HG03175 (cell line): ENCODE measurements at regions not wholly inside any gene's neighbourhood (a gene's known extent, or its start where the extent isn't known, plus 50 kb on each side); places are given as distances from the start of the nearest gene placed in this dataset.
A peak's percentile ranks its signal among the peaks of the same experiment; 100 is the strongest.
"Not testable (repeated sequence)": the region's sequence is repeated elsewhere in the genome, so short reads cannot be mapped to it uniquely, and the experiment has no call there.

Source experiments
- ATAC-seq: cut with Tn5 transposase; IDR thresholded peaks from one replicate; pipeline ENCODE4 v1.9.1; 2021; ENCODE audit warnings: mild to moderate bottlenecking, moderate library complexity; ENCODE audit not compliant: unreplicated experiment

GRCh38 chr7:98727146-98727709 lies 110.1 kb downstream of the NPTX2 start:
- ATAC-seq: no peak

DNA sequence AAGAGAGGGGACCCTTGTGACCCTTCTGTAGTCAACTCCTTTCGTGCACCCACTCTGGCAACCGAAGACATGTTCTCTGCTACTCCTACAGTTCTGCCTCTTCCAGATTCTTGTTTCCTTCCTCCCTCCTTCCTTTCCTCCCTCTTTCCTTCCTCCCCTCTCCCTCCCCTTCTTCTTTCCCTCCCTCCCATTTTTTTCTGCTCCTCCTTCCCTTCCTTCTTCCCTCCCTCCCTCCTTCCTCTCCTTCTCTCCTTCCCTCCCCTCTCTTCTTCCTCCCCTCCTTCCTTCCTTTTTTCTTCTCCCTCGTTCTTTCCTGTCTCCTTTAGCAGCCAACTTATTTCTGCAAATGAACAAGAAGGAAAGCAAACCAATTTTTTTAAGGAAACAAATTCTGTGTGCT lies 111.5 kb downstream of the NPTX2 start:
- ATAC-seq: no peak

- no peak for ATAC-seq
Observed at GRCh38 chr7:98729121-98729520, 112.0 kb downstream of the NPTX2 start.

- no peak for ATAC-seq
Observed at GRCh38 chr7:98730326-98730725, 113.2 kb downstream of the NPTX2 start.

GRCh38 chr7:98731651-98732050 lies 114.6 kb downstream of the NPTX2 start:
- no peak for ATAC-seq

- peak; percentile 70 for ATAC-seq
Observed at GRCh38 chr7:98733036-98733435, 116.0 kb downstream of the NPTX2 start.

DNA sequence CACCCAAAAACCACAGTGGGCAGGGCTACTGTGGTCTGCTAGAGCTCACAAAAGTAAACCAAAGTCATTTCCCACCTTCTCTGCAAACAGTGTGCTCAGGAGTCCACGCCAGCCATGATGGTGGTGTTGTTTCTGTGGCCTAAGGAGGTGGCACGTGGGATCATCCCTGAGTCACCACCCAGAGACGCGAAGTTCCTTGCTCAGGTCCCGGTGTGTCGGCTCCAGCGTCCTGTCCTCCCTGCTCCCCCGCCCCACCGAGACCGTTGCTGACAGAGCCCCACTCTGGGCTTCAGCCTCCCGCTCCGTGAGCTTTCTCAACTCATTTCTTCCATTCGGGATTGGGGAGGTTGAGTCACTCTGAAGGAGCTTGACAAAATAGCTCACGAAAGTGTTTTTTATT lies 118.7 kb downstream of the NPTX2 start:
- ATAC-seq: no peak

- ATAC-seq: not testable (repeated sequence)
Observed at GRCh38 chr7:98736461-98736860, 119.4 kb downstream of the NPTX2 start.

DNA sequence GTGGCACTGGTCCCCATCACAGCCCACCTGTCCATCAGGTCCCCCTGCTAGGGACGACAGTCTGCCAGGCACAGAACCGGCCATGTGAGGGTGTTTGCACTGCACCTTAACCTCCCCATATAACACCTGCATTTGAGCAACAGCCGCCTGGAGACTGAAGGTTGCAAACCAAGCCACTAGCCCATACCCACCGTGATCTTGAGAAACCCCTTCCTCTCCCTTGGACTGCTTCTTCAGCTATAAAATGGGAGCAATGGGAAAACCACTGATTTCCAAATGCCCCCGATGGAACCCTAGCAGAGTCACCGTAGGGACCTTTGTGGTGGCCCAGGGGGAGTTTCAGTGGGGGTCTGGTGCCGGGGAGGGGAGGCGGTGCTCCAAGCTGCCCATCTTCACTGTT lies 120.1 kb downstream of the NPTX2 start:
- no peak for ATAC-seq

- ATAC-seq: no peak
Observed at GRCh38 chr7:98740643-98741042, 123.6 kb downstream of the NPTX2 start.

DNA sequence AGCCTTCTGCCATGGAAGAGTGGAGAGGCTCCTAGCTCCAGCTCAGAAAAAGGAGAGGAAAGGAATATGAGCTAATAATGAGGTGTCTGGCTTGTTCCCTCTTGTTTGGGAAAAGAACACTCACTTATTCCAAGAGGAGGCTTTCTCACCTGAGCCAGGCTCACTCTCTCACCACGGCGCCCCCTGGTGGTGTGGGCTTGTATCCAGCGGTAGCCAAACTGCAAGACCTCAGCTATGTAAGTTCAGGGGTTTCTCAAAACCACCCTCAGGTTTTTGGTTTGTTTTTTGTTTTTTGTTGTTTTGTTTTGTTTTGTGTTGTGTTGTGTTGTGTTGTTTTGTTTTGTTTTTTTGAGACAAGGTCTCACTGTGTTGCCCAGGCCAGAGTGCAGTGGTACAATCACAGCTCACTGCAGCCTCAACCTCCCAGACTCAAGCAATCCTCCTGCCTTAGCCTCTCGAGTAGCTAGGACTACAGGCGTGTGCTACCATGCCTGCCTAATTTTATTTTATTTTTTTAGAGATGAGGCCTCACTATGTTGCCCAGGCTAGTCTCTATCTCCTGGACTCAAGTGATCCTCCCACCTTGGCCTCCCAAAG lies 124.0 kb downstream of the TMEM130 start:
- no peak for ATAC-seq

GRCh38 chr7:98748090-98748489 lies 121.7 kb downstream of the TMEM130 start:
- ATAC-seq: no peak

DNA sequence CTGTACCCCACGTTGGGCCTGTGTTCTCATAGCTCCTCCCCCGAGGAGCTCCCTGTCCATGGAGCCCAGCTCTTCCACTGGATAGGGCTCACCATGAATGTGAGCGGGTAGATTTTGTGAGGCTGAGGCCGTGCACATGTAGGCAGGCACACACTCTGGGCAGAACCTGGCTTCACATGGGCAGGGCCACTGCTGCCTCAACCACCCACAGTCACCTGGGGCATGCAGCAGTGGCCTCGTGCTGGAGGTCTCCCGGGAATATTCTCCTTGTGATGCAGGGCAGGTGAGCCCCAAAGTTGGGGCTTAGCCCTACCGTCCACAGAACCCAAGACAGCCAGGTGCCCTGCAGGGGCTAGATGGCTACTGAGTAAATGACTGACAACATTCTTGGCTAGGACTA lies 116.6 kb downstream of the TMEM130 start:
- no peak for ATAC-seq

- ATAC-seq: no peak
Observed at GRCh38 chr7:98753989-98754479, 115.8 kb downstream of the TMEM130 start.

GRCh38 chr7:98755138-98755898 lies 114.5 kb downstream of the TMEM130 start:
- ATAC-seq: no peak

DNA sequence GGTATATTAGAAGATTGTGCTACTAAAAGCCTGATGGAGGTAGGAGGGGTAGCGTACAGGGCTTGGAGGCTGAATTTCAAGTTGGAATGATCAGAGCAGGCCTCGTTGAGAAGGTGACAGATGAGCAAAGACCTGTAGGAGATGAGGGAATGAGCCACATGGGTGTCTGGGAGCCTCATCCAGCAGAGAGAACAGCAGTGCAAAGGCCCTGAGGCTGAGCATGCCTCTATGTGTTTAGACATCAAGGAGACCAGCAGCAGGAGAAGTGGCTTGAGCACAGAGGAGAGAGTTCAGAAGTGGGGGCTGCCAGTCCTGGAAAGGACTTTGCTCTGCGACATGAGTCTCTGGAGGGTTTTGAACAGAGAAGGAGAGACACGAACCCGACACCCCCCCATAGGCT lies 111.7 kb downstream of the TMEM130 start:
- ATAC-seq: no peak

DNA sequence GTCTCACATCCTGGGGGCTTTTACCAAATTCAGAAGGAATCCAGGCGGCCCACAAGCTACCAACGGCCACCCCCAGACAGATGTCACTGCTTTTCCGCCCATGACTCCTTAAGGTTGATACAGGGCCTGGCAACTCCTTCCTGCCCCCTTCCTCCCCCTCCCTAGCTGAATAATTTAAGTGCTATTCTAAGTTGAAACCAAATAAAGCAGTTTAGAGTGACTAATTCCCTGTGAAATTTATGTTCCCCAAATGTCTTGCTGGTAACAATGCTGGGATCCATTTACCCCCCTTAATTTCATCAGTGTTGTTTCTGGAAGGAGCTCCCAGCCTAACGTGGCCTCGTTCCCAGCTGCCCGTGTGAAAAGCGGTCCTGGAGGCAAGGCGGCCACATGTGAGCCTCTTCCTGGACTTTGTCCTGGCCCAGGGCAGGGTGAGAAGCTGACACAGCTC lies 109.6 kb downstream of the TMEM130 start:
- ATAC-seq: no peak

- no peak for ATAC-seq
Observed at GRCh38 chr7:98761225-98761624, 108.6 kb downstream of the TMEM130 start.

DNA sequence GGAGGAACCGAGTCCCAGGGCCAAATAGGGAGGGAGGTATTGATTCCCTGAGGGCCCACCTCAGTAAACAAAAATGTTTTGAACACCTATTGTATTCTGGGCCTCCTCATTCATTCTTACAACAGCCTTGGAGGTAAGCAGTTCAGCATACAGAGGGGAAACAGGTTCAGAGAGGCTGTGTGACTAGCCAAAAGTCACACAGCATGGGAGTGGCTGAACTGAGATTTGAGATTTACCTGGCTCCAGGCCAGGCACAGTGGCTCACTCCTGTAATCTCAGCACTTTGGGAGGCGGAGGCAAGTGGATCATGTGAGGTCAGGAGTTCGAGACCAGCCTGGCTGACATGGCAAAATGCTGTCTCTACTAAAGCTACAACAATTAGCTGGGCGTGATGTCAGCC lies 107.2 kb downstream of the TMEM130 start:
- no peak for ATAC-seq

DNA sequence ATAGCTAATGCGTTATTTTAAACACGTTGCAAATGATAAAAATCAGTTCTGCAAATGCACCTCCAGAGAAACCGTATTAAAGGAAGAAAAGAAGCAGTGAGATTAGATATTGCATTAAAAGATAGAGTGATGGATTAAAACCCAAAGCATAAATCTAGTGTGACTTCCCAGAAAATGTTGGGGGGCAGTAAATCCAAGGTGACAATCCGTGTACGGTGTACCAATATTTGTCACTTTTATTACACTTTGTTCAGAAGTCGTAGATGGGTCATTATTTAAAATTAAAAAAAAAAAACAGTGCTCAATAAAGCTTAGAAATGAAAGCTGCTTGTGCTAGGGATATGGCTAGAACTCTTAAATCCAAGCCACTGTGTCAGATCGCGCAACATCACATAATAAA lies 106.4 kb downstream of the TMEM130 start:
- no peak for ATAC-seq

DNA sequence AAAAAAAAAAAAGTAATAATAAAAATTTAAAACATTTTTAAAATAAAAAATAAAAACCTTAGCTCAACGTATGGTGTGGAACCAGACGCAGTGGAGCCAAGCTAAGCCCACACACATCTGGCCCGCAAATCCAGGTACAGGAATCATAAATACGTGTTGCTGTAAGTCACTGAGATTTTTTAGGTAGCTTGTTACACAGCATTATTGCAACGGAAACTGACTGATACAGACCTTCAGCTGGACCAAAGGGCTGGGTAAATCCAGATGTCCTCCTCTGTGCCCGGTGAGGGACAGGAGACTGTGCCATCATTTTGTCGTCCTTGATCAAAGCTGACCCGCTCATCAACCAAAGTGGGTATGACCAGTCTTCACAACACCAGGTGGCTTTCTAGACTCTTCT lies 104.9 kb downstream of the TMEM130 start:
- no peak for ATAC-seq

GRCh38 chr7:98770085-98770484 lies 99.7 kb downstream of the TMEM130 start:
- not testable (repeated sequence) for ATAC-seq
